HG03432 (cell line): ENCODE measurements at regions not wholly inside any gene's neighbourhood (a gene's known extent, or its start where the extent isn't known, plus 50 kb on each side); places are given as distances from the start of the nearest gene placed in this dataset.

Experiments
- ATAC-seq: cut with Tn5 transposase; IDR thresholded peaks from one replicate; pipeline ENCODE4 v1.9.1; 2021; ENCODE audit warnings: mild to moderate bottlenecking, moderate library complexity; ENCODE audit not compliant: unreplicated experiment

- no peak for ATAC-seq
Measured at GRCh38 chr2:2527148-2527547, 196.1 kb upstream of the MYT1L start.

GRCh38 chr2:2524348-2524941, 193.4 kb upstream of the MYT1L start:
- ATAC-seq: no peak

GRCh38 chr2:2523461-2524347, 192.6 kb upstream of the MYT1L start:
- ATAC-seq: no peak

- ATAC-seq: no peak
Measured at GRCh38 chr2:2520401-2520811, 189.3 kb upstream of the MYT1L start.

- ATAC-seq: no peak
Measured at GRCh38 chr2:2519381-2519780, 188.3 kb upstream of the MYT1L start.

- no peak for ATAC-seq
Measured at GRCh38 chr2:2517399-2517798, 186.3 kb upstream of the MYT1L start.

- no peak for ATAC-seq
Measured at GRCh38 chr2:2516386-2516785, 185.3 kb upstream of the MYT1L start.

GRCh38 chr2:2512931-2513330, 181.9 kb upstream of the MYT1L start:
- no peak for ATAC-seq

- no peak for ATAC-seq
Measured at GRCh38 chr2:2507417-2507997, 176.4 kb upstream of the MYT1L start.

GRCh38 chr2:2506536-2506935, 175.5 kb upstream of the MYT1L start:
- no peak for ATAC-seq

- ATAC-seq: no peak
Measured at GRCh38 chr2:2505604-2506003, 174.5 kb upstream of the MYT1L start.

- ATAC-seq: no peak
Measured at GRCh38 chr2:2503864-2504418, 172.9 kb upstream of the MYT1L start.

- no peak for ATAC-seq
Measured at GRCh38 chr2:2502201-2502549, 171.1 kb upstream of the MYT1L start.

GRCh38 chr2:2501454-2502200, 170.6 kb upstream of the MYT1L start:
- ATAC-seq: no peak

GRCh38 chr2:2495606-2496005, 164.5 kb upstream of the MYT1L start:
- no peak for ATAC-seq

- no peak for ATAC-seq
Measured at GRCh38 chr2:2493496-2493895, 162.4 kb upstream of the MYT1L start.

- no peak for ATAC-seq
Measured at GRCh38 chr2:2492800-2493199, 161.7 kb upstream of the MYT1L start.

- no peak for ATAC-seq
Measured at GRCh38 chr2:2491964-2492363, 160.9 kb upstream of the MYT1L start.

GRCh38 chr2:2484301-2484700, 153.2 kb upstream of the MYT1L start:
- ATAC-seq: no peak

GRCh38 chr2:2482851-2483250, 151.8 kb upstream of the MYT1L start:
- no peak for ATAC-seq

- no peak for ATAC-seq
Measured at GRCh38 chr2:2472881-2473280, 141.8 kb upstream of the MYT1L start.
